Activated naive CD8-positive, alpha-beta T cell treated with anti-CD3 and anti-CD28 coated beads, Interleukin-2, amount 10 ng/mL, durations not matched to agents 7 days and 5 days (primary cell): ENCODE measurements at regions not wholly inside any gene's neighbourhood (a gene's known extent, or its start where the extent isn't known, plus 50 kb on each side); places are given as distances from the start of the nearest gene placed in this dataset.

Experiments
- ATAC-seq: fragments of 150-1000 bp; cut with Tn5 transposase; one replicate; pipeline ENCODE4 v1.10.0; 2021; ENCODE audit warnings: low read depth, moderate library complexity
- POLR2A ChIA-PET: fragments of 350-600 bp; sonication (Branson Sonifier 250); formaldehyde crosslinking; loops from one replicate; lab custom pipeline; 2021; ENCODE audit warnings: antibody characterized with exemption; lab: Charles Lee
- DNase-seq: peaks from one replicate; pipeline ENCODE4 v3.0.0; 2021
- H3K27ac Mint-ChIP-seq: one replicate; pipeline ENCODE4 v1.8.0; 2022; ENCODE audit warnings: mild to moderate bottlenecking, mixed read lengths
- H3K27me3 Mint-ChIP-seq: one replicate; pipeline ENCODE4 v1.8.0; 2022; ENCODE audit warnings: mild to moderate bottlenecking, moderate library complexity, mixed read lengths
- H3K36me3 Mint-ChIP-seq: one replicate; pipeline ENCODE4 v1.8.0; 2021; ENCODE audit warnings: mild to moderate bottlenecking, mixed read lengths
- H3K4me1 Mint-ChIP-seq: one replicate; pipeline ENCODE4 v1.8.0; 2021; ENCODE audit warnings: mixed read lengths
- H3K4me3 Mint-ChIP-seq: one replicate; pipeline ENCODE4 v1.8.0; 2022; ENCODE audit warnings: mild to moderate bottlenecking, moderate library complexity, mixed read lengths
- H3K9me3 Mint-ChIP-seq: one replicate; pipeline ENCODE4 v1.8.0; 2021; ENCODE audit warnings: mixed read lengths

GRCh38 chr4:162409048-162409447 is 245.2 kb upstream of the FSTL5 start:
- H3K4me3 Mint-ChIP-seq: no peak overlapping the region
- no peaks in the 10 kb centered on the region for H3K4me1 Mint-ChIP-seq
- H3K9me3 Mint-ChIP-seq: no peaks in the 10 kb centered on the region
- H3K27me3 Mint-ChIP-seq: no peaks in the 10 kb centered on the region
- no peaks in the 10 kb centered on the region for H3K36me3 Mint-ChIP-seq
- POLR2A ChIA-PET: no interaction called here
- ATAC-seq: no peak
- no peak for DNase-seq
- H3K27ac Mint-ChIP-seq: no peak overlapping the region

- POLR2A ChIA-PET: no interaction called here
- Mint-ChIP-seq H3K27ac (no peak overlapping the region), H3K27me3 (no peaks in the 10 kb centered on the region), H3K9me3 (no peaks in the 10 kb centered on the region), H3K4me3 (no peak overlapping the region), H3K4me1 (no peaks in the 10 kb centered on the region), H3K36me3 (no peaks in the 10 kb centered on the region)
- DNase-seq (no peak), ATAC-seq (no peak)
Observed at GRCh38 chr4:162408309-162408708, 244.5 kb upstream of the FSTL5 start.

- Mint-ChIP-seq H3K27ac (no peak overlapping the region), H3K27me3 (no peaks in the 10 kb centered on the region), H3K4me1 (no peaks in the 10 kb centered on the region), H3K4me3 (no peak overlapping the region), H3K9me3 (no peaks in the 10 kb centered on the region), H3K36me3 (no peaks in the 10 kb centered on the region)
- ATAC-seq (no peak), DNase-seq (no peak)
- POLR2A ChIA-PET: no interaction called here
Observed at GRCh38 chr4:162406637-162407365, 243.0 kb upstream of the FSTL5 start.

- Mint-ChIP-seq H3K36me3 (no peaks in the 10 kb centered on the region), H3K4me1 (no peaks in the 10 kb centered on the region), H3K27ac (no peak overlapping the region), H3K27me3 (no peaks in the 10 kb centered on the region), H3K9me3 (no peaks in the 10 kb centered on the region), H3K4me3 (no peak overlapping the region)
- DNase-seq (no peak), ATAC-seq (no peak)
- POLR2A ChIA-PET: no interaction called here
Observed at GRCh38 chr4:162403932-162404331, 240.1 kb upstream of the FSTL5 start.

- H3K4me3 Mint-ChIP-seq: no peak overlapping the region
- no peak for DNase-seq
- no peaks in the 10 kb centered on the region for H3K9me3 Mint-ChIP-seq
- no peaks in the 10 kb centered on the region for H3K27me3 Mint-ChIP-seq
- H3K27ac Mint-ChIP-seq: no peak overlapping the region
- POLR2A ChIA-PET: no interaction called here
- H3K36me3 Mint-ChIP-seq: no peaks in the 10 kb centered on the region
- no peaks in the 10 kb centered on the region for H3K4me1 Mint-ChIP-seq
- ATAC-seq: no peak
Observed at GRCh38 chr4:162403419-162403818, 239.6 kb upstream of the FSTL5 start.

GRCh38 chr4:162401021-162401420 is 237.2 kb upstream of the FSTL5 start:
- no peak overlapping the region for H3K27ac Mint-ChIP-seq
- POLR2A ChIA-PET: no interaction called here

GRCh38 chr4:162392946-162393345 is 229.1 kb upstream of the FSTL5 start:
- ATAC-seq (no peak), DNase-seq (no peak)
- H3K27ac Mint-ChIP-seq: no peak overlapping the region
- POLR2A ChIA-PET: no interaction called here
- no peaks in the 10 kb centered on the region for H3K27me3 Mint-ChIP-seq
- H3K4me3 Mint-ChIP-seq: no peak overlapping the region
- H3K4me1 Mint-ChIP-seq: no peaks in the 10 kb centered on the region
- peaks cover 3% of the 10 kb centered on the region for H3K9me3 Mint-ChIP-seq
- no peaks in the 10 kb centered on the region for H3K36me3 Mint-ChIP-seq

More at GRCh38 chr4:162401021-162401420, 237.2 kb upstream of the FSTL5 start:
- DNase-seq (no peak), ATAC-seq (no peak)
- H3K4me1 Mint-ChIP-seq: no peaks in the 10 kb centered on the region
- H3K27me3 Mint-ChIP-seq: no peaks in the 10 kb centered on the region
- no peak overlapping the region for H3K4me3 Mint-ChIP-seq
- H3K36me3 Mint-ChIP-seq: no peaks in the 10 kb centered on the region
- peaks cover 2% of the 10 kb centered on the region for H3K9me3 Mint-ChIP-seq

- H3K27me3 Mint-ChIP-seq: no peaks in the 10 kb centered on the region
- no peak for DNase-seq
- no peaks in the 10 kb centered on the region for H3K36me3 Mint-ChIP-seq
- POLR2A ChIA-PET: no interaction called here
- ATAC-seq: no peak
- no peak overlapping the region for H3K27ac Mint-ChIP-seq
- no peaks in the 10 kb centered on the region for H3K4me1 Mint-ChIP-seq
- no peak overlapping the region for H3K4me3 Mint-ChIP-seq
- H3K9me3 Mint-ChIP-seq: no peaks in the 10 kb centered on the region
Observed at GRCh38 chr4:162366146-162366545, 202.3 kb upstream of the FSTL5 start.

GRCh38 chr4:162364651-162365050 is 200.9 kb upstream of the FSTL5 start:
- Mint-ChIP-seq H3K27ac (no peak overlapping the region), H3K4me1 (no peaks in the 10 kb centered on the region), H3K36me3 (no peaks in the 10 kb centered on the region), H3K27me3 (no peaks in the 10 kb centered on the region), H3K9me3 (no peaks in the 10 kb centered on the region), H3K4me3 (no peak overlapping the region)
- DNase-seq: no peak
- no peak for ATAC-seq
- POLR2A ChIA-PET: no interaction called here

- ATAC-seq (no peak), DNase-seq (no peak)
- no peaks in the 10 kb centered on the region for H3K4me1 Mint-ChIP-seq
- no peak overlapping the region for H3K27ac Mint-ChIP-seq
- H3K9me3 Mint-ChIP-seq: no peaks in the 10 kb centered on the region
- no peaks in the 10 kb centered on the region for H3K27me3 Mint-ChIP-seq
- POLR2A ChIA-PET: no interaction called here
- no peaks in the 10 kb centered on the region for H3K36me3 Mint-ChIP-seq
- H3K4me3 Mint-ChIP-seq: no peak overlapping the region
Observed at GRCh38 chr4:162360369-162361149, 196.8 kb upstream of the FSTL5 start.

- no peaks in the 10 kb centered on the region for H3K36me3 Mint-ChIP-seq
- H3K9me3 Mint-ChIP-seq: no peaks in the 10 kb centered on the region
- no peaks in the 10 kb centered on the region for H3K4me1 Mint-ChIP-seq
- DNase-seq: no peak
- H3K27me3 Mint-ChIP-seq: no peaks in the 10 kb centered on the region
- no peak overlapping the region for H3K4me3 Mint-ChIP-seq
- no peak overlapping the region for H3K27ac Mint-ChIP-seq
- ATAC-seq: no peak
- POLR2A ChIA-PET: no interaction called here
Observed at GRCh38 chr4:162356181-162356580, 192.4 kb upstream of the FSTL5 start.

GRCh38 chr4:162352580-162353107 is 188.8 kb upstream of the FSTL5 start:
- ATAC-seq (no peak), DNase-seq (no peak)
- Mint-ChIP-seq H3K4me1 (no peaks in the 10 kb centered on the region), H3K9me3 (no peaks in the 10 kb centered on the region), H3K4me3 (no peak overlapping the region), H3K36me3 (no peaks in the 10 kb centered on the region), H3K27ac (no peak overlapping the region), H3K27me3 (no peaks in the 10 kb centered on the region)
- POLR2A ChIA-PET: no interaction called here

GRCh38 chr4:162350331-162350730 is 186.5 kb upstream of the FSTL5 start:
- POLR2A ChIA-PET: no interaction called here
- no peak for DNase-seq

GRCh38 chr4:162349395-162349794 is 185.6 kb upstream of the FSTL5 start:
- ATAC-seq: no peak
- no peak for DNase-seq
- Mint-ChIP-seq H3K27ac (no peak overlapping the region), H3K27me3 (no peaks in the 10 kb centered on the region), H3K36me3 (no peaks in the 10 kb centered on the region), H3K9me3 (no peaks in the 10 kb centered on the region), H3K4me1 (no peaks in the 10 kb centered on the region), H3K4me3 (no peak overlapping the region)
- POLR2A ChIA-PET: no interaction called here

More at GRCh38 chr4:162350331-162350730, 186.5 kb upstream of the FSTL5 start:
- Mint-ChIP-seq H3K9me3 (no peaks in the 10 kb centered on the region), H3K27me3 (no peaks in the 10 kb centered on the region), H3K27ac (no peak overlapping the region), H3K4me1 (no peaks in the 10 kb centered on the region), H3K36me3 (no peaks in the 10 kb centered on the region), H3K4me3 (no peak overlapping the region)
- ATAC-seq: no peak
